GM12878 (cell line): ENCODE measurements at regions not wholly inside any gene's neighbourhood (a gene's known extent, or its start where the extent isn't known, plus 50 kb on each side); places are given as distances from the start of the nearest gene placed in this dataset.

ENCODE experiments used
- ATAC-seq: fragments of 200-7000 bp; cut with Tn5 transposase; 3 replicates; pipeline ENCODE4 v1.9.1; 2020; ENCODE audit warnings: mild to moderate bottlenecking, moderate library complexity
- BruUV-seq: library from RNA; stranded (reverse); fragments of 400-500 nt; replicated peaks from 2 replicates; lab custom pipeline; 2021; lab: Mats Ljungman, UMichigan
- CTCF ChIA-PET: fragments of 300-600 bp; sonication (Branson Sonifier 250); formaldehyde crosslinking; extraction: SDS; loops from one replicate; lab custom pipeline; 2021; ENCODE audit warnings: inconsistent platforms; lab: Yijun Ruan, JAX
- POLR2A ChIA-PET: fragments of 350-600 bp; formaldehyde crosslinking; extraction: SDS; loops from one replicate; lab custom pipeline; 2021; ENCODE audit warnings: inconsistent platforms; lab: Charles Lee
- RAD21 ChIA-PET: fragments of 300-600 bp; sonication (Branson Sonifier 250); formaldehyde crosslinking; loops from one replicate; lab custom pipeline; 2023; ENCODE audit warnings: antibody characterized with exemption; ENCODE audit not compliant: unreplicated experiment; lab: Charles Lee
- SMC1A ChIA-PET: fragments of 300-600 bp; sonication (Branson Sonifier 250); formaldehyde crosslinking; loops from one replicate; lab custom pipeline; 2023; ENCODE audit not compliant: unreplicated experiment, uncharacterized antibody; lab: Charles Lee
- DNase-seq: peaks from one replicate; pipeline ENCODE4 v3.0.0-alpha.2; 2011; ENCODE audit warnings: low read depth, low spot score
- FAIRE-seq: peaks from 3 replicates; lab custom pipeline; 2011; peaks lifted over from hg19 to GRCh38; lab: Jason Lieb, UNC
- H2AFZ ChIP-seq: 2 replicates; pipeline ENCODE4 v1.6.0; 2011; ENCODE audit warnings: low read depth, low read length, control low read depth; ENCODE audit not compliant: control insufficient read depth
- H3K27ac ChIP-seq: 2 replicates; pipeline ENCODE4 v1.5.1; 2011; ENCODE audit warnings: control low read depth; ENCODE audit not compliant: control insufficient read depth, insufficient read depth
- H3K27me3 ChIP-seq, 2 experiments: replicated peaks in 1 of 2; 2 replicates each; pipeline versions ENCODE4 v1.6.0 to v1.6.1; 2011; ENCODE audit warnings: low read length in 1 of 2; ENCODE audit not compliant: control insufficient read depth in 2 of 2, insufficient read depth in 2 of 2
- H3K36me3 ChIP-seq, 2 experiments: 2 replicates each; pipeline ENCODE4 v1.5.1; 2011; ENCODE audit warnings: low read length in 1 of 2; ENCODE audit not compliant: control insufficient read depth in 2 of 2, insufficient read depth in 2 of 2
- H3K4me1 ChIP-seq: 2 replicates; pipeline ENCODE4 v1.6.1; 2011; ENCODE audit warnings: mild to moderate bottlenecking, low read length, moderate library complexity, mixed read lengths; ENCODE audit not compliant: control insufficient read depth, insufficient read depth
- H3K4me2 ChIP-seq: 2 replicates; pipeline ENCODE4 v1.6.0; 2011; ENCODE audit warnings: control low read depth; ENCODE audit not compliant: control insufficient read depth, insufficient read depth
- H3K4me3 ChIP-seq: fragments of 200-600 bp; sonication (generic); 2 replicates; pipeline ENCODE4 v1.5.1; 2016
- H3K79me2 ChIP-seq: 2 replicates; pipeline ENCODE4 v1.6.0; 2011; ENCODE audit warnings: low read length; ENCODE audit not compliant: control insufficient read depth, insufficient read depth
- H3K9ac ChIP-seq: 2 replicates; pipeline ENCODE4 v1.8.0; 2011; ENCODE audit warnings: low read length, control low read depth, mixed read lengths; ENCODE audit not compliant: control insufficient read depth, insufficient read depth
- H3K9me3 ChIP-seq: replicated peaks from 3 replicates; pipeline ENCODE4 v1.5.1; 2011; ENCODE audit warnings: mild to moderate bottlenecking, low read length; ENCODE audit not compliant: control insufficient read depth, insufficient read depth
- H4K20me1 ChIP-seq: 2 replicates; pipeline ENCODE4 v1.6.0; 2011; ENCODE audit not compliant: control insufficient read depth, insufficient read depth
- BCL11A ChIP-seq: IDR thresholded peaks from 2 replicates; pipeline ENCODE4 v1.6.1; 2011; ENCODE audit warnings: low read depth, low read length
- BHLHE40 ChIP-seq, 2 experiments: fragments of 450-650 bp in 1 of 2; IDR thresholded peaks; 2 replicates each; pipeline ENCODE4 v1.6.1; 2011 to 2017; ENCODE audit warnings: low read depth in 2 of 2, borderline replicate concordance in 1 of 2, improper control_type of control experiment in 1 of 2, low read length in 1 of 2, mild to moderate bottlenecking in 1 of 2
- BRCA1 ChIP-seq: IDR thresholded peaks from 2 replicates; pipeline ENCODE4 v1.6.1; 2011; ENCODE audit warnings: low read depth, low read length, improper control_type of control experiment
- CHD1 ChIP-seq: IDR thresholded peaks from 2 replicates; pipeline ENCODE4 v1.6.1; 2012; ENCODE audit warnings: low read depth, low read length, improper control_type of control experiment
- FOS ChIP-seq: IDR thresholded peaks from 3 replicates; pipeline ENCODE4 v1.6.1; 2011; ENCODE audit warnings: borderline replicate concordance; ENCODE audit not compliant: insufficient read length; ENCODE audit errors: extremely low read depth
- NFXL1 ChIP-seq: fragments of 450-650 bp; IDR thresholded peaks from 2 replicates; pipeline ENCODE4 v1.6.1; 2017; ENCODE audit warnings: antibody characterized with exemption, mild to moderate bottlenecking, borderline replicate concordance
- PAX5 ChIP-seq: IDR thresholded peaks from 2 replicates; pipeline ENCODE4 v1.6.1; 2011; ENCODE audit warnings: low read depth, low read length, borderline replicate concordance
- POLR2A ChIP-seq: IDR thresholded peaks from 2 replicates; pipeline ENCODE4 v1.6.1; 2011; ENCODE audit warnings: low read depth, mild to moderate bottlenecking, low read length
- POU2F2 ChIP-seq: IDR thresholded peaks from 3 replicates; pipeline ENCODE4 v1.6.1; 2011; ENCODE audit warnings: low read depth, mild to moderate bottlenecking, low read length, borderline replicate concordance
- SMAD5 ChIP-seq: IDR thresholded peaks from 2 replicates; pipeline ENCODE4 v1.6.1; 2016; ENCODE audit warnings: antibody characterized with exemption, low read depth
- ZNF207 ChIP-seq: fragments of 450-650 bp; IDR thresholded peaks from 2 replicates; pipeline ENCODE4 v1.6.1; 2014; ENCODE audit warnings: antibody characterized with exemption, mild to moderate bottlenecking, borderline replicate concordance
- WGBS: methylation state at CpG from one replicate; pipeline ENCODE4 v1.1.6; 2016; ENCODE audit warnings: low lambda C conversion rate; ENCODE audit not compliant: insufficient replicate concordance, insufficient coverage; ENCODE audit errors: missing lambda C conversion rate; 5-methylcytosine and 5-hydroxymethylcytosine counted together
- in situ Hi-C: fragments of 300-500 bp; cut with MboI; formaldehyde crosslinking; loops from 9 replicates; pipeline ENCODE4 v1.14.3; 2018; ENCODE audit warnings: mixed read lengths
- intact Hi-C: fragments of 100-400 bp; cut with micrococcal nuclease; formaldehyde crosslinking; loops from one replicate; pipeline ENCODE4 v1.14.2; 2022; ENCODE audit not compliant: unreplicated experiment
- TF ChIP-seq, protein P1 (sequence below): fragments of 450-650 bp; IDR thresholded peaks from 2 replicates; pipeline ENCODE4 v1.6.1; 2017; ENCODE audit warnings: antibody characterized with exemption, mild to moderate bottlenecking, moderate library complexity
- TF ChIP-seq, protein P2 (sequence below): IDR thresholded peaks from 2 replicates; pipeline ENCODE4 v1.6.1; 2011; ENCODE audit warnings: mild to moderate bottlenecking, low read depth, low read length, moderate library complexity; ENCODE audit not compliant: insufficient replicate concordance

DNA sequence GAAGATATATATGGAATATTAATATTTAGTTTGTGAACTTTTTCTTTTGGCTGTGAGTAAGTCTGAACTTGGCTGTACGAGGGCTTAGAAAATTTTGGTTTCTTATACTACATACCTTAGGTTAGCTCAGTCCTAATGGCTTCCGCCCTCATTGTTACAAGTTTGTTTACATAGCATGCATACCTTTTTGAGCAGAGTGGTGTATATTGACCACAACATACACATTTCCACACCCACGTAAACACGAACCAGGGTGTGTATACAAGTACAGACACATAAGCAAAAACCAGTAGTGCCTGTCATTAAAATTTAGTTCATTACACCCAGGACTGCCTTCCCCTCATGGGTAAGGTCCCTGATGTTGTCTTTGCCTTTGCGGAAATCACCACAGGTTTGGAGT is 230.2 kb upstream of the RGS6 start (continued):
- TF ChIP-seq, protein P1, sequence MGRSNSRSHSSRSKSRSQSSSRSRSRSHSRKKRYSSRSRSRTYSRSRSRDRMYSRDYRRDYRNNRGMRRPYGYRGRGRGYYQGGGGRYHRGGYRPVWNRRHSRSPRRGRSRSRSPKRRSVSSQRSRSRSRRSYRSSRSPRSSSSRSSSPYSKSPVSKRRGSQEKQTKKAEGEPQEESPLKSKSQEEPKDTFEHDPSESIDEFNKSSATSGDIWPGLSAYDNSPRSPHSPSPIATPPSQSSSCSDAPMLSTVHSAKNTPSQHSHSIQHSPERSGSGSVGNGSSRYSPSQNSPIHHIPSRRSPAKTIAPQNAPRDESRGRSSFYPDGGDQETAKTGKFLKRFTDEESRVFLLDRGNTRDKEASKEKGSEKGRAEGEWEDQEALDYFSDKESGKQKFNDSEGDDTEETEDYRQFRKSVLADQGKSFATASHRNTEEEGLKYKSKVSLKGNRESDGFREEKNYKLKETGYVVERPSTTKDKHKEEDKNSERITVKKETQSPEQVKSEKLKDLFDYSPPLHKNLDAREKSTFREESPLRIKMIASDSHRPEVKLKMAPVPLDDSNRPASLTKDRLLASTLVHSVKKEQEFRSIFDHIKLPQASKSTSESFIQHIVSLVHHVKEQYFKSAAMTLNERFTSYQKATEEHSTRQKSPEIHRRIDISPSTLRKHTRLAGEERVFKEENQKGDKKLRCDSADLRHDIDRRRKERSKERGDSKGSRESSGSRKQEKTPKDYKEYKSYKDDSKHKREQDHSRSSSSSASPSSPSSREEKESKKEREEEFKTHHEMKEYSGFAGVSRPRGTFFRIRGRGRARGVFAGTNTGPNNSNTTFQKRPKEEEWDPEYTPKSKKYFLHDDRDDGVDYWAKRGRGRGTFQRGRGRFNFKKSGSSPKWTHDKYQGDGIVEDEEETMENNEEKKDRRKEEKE, result no peak
- TF ChIP-seq FOS (no peak), BHLHE40 (IDR thresholded peaks at IDR 0.05; ENCODE audit: borderline replicate concordance in 1 of 2, low read depth in 2 of 2, low read length in 1 of 2) (no peak)

DNA sequence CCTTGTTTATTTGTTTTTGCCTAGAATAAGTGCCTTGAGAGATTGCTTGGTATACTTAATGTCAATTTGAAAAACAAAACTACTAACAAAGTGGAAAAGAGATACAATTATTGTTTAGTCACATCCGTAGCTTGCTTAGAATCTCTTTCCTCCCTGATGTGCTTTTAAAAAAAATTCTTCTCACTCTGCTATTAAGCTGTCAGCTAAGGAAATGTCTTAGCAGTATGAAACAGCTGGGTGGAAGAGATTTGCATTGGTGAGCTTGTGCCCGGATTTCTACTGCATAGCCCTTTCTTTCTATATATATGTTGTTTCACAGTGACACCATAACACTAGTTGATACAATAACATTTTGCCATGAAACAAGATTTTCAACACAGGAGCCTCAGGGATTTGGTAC is 229.4 kb upstream of the RGS6 start:
- Histone ChIP-seq H3K27ac (no peak overlapping the region), H3K4me1 (no peaks in the 10 kb centered on the region), H3K4me2 (no peak overlapping the region), H3K79me2 (no peaks in the 10 kb centered on the region), H3K36me3 (peaks cover 2 to 26% of the 10 kb centered on the region in 2 experiments), H3K4me3 (no peak overlapping the region), H4K20me1 (no peaks in the 10 kb centered on the region), H2AFZ (no peak overlapping the region)
- SMC1A ChIA-PET, result no interaction called here
- 67% methylated on average over 2 of the region's 2 CpGs for WGBS
- no peak for ATAC-seq
- intact Hi-C loops, result no loop called here
- CTCF ChIA-PET, result interaction anchor here (1.1 kb wide), 1 partner anchor 9 kb away, joined by 3 read pairs; no protein-coding TSS in a partner anchor
- no peak for TF ChIP-seq CHD1
- no peak for TF ChIP-seq PAX5
- TF ChIP-seq BRCA1, result no peak
- no peak for TF ChIP-seq POU2F2
- TF ChIP-seq POLR2A, result no peak
- no peak for TF ChIP-seq ZNF207
- no peak for TF ChIP-seq BCL11A
- TF ChIP-seq, protein P2, sequence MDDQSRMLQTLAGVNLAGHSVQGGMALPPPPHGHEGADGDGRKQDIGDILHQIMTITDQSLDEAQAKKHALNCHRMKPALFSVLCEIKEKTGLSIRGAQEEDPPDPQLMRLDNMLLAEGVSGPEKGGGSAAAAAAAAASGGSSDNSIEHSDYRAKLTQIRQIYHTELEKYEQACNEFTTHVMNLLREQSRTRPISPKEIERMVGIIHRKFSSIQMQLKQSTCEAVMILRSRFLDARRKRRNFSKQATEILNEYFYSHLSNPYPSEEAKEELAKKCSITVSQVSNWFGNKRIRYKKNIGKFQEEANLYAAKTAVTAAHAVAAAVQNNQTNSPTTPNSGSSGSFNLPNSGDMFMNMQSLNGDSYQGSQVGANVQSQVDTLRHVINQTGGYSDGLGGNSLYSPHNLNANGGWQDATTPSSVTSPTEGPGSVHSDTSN, result no peak
- no peak for TF ChIP-seq NFXL1
- no peak for TF ChIP-seq SMAD5
- TF ChIP-seq, all 136 proteins: peak for 0
- Histone ChIP-seq H3K9ac (no peak overlapping the region), H3K9me3 (no peaks in the 10 kb centered on the region), H3K27me3 (no peaks in the 10 kb centered on the region)
- ChIA-PET POLR2A (no interaction called here), RAD21 (no interaction called here)
- no peak for FAIRE-seq
- in situ Hi-C loops, result no loop called here
- no peak for DNase-seq
- no TSS peak for BruUV-seq
